B cell (primary cell): ENCODE measurements at regions not wholly inside any gene's neighbourhood (a gene's known extent, or its start where the extent isn't known, plus 50 kb on each side); places are given as distances from the start of the nearest gene placed in this dataset.
A peak's percentile ranks its signal among the peaks of the same experiment; 100 is the strongest.

Source experiments
- ATAC-seq: fragments of 200-7000 bp; cut with Tn5 transposase; one replicate; pipeline ENCODE4 v1.10.0; 2021; ENCODE audit warnings: low read depth, mild to moderate bottlenecking, moderate number of reproducible peaks, moderate library complexity
- CTCF ChIA-PET: fragments of 350-600 bp; sonication (Branson Sonifier 250); formaldehyde crosslinking; loops from one replicate; lab custom pipeline; 2021; ENCODE audit warnings: antibody characterized with exemption, inconsistent platforms; lab: Charles Lee
- POLR2A ChIA-PET: fragments of 350-600 bp; sonication (Branson Sonifier 250); formaldehyde crosslinking; loops from one replicate; lab custom pipeline; 2021; ENCODE audit warnings: antibody characterized with exemption; lab: Charles Lee
- DNase-seq: peaks from one replicate; pipeline ENCODE4 v3.0.0; 2013
- H2AFZ ChIP-seq: 2 replicates; pipeline ENCODE4 v1.6.1; 2012; ENCODE audit warnings: mild to moderate bottlenecking, low read depth, low read length; ENCODE audit not compliant: insufficient read depth, poor library complexity, severe bottlenecking
- H3K27ac ChIP-seq, 2 donors: 1 replicate in 1 of 2; 2 replicates in 1 of 2; pipeline ENCODE4 v1.5.1; 2012 to 2013; ENCODE audit warnings: low read length in 2 of 2, mild to moderate bottlenecking in 2 of 2, moderate library complexity in 1 of 2
- H3K27me3 ChIP-seq, 4 experiments: fragments of 200-600 bp in 1 of 4; sonication (generic) in 1 of 4; replicated peaks in 1 of 4; 1 replicate in 2 of 4; 2 replicates in 2 of 4; pipeline versions ENCODE4 v1.6.1 to v1.7.0; 2013 to 2016; ENCODE audit warnings: low read length in 3 of 4, mild to moderate bottlenecking in 2 of 4, mixed read lengths in 1 of 4, moderate library complexity in 1 of 4; ENCODE audit not compliant: insufficient read depth in 4 of 4, control insufficient read depth in 3 of 4; ENCODE audit errors: control extremely low read depth in 1 of 4
- H3K36me3 ChIP-seq, 2 experiments: replicated peaks in 1 of 2; 1 replicate in 1 of 2; 2 replicates in 1 of 2; pipeline versions ENCODE4 v1.6.1 to v1.7.1; 2013; ENCODE audit warnings: low read length in 1 of 2; ENCODE audit not compliant: insufficient read depth in 2 of 2, control insufficient read depth in 1 of 2; ENCODE audit errors: control extremely low read depth in 1 of 2, extremely low read depth in 1 of 2
- H3K4me1 ChIP-seq, 2 donors: fragments of 200-600 bp in 1 of 2; sonication (generic) in 1 of 2; 1 replicate in 1 of 2; 2 replicates in 1 of 2; pipeline versions ENCODE4 v1.5.1 to v1.6.1; 2013 to 2017; ENCODE audit warnings: low read length in 2 of 2; ENCODE audit not compliant: control insufficient read depth in 2 of 2, insufficient read depth in 2 of 2
- H3K4me2 ChIP-seq: replicated peaks from 2 replicates; pipeline ENCODE3; 2012; ENCODE audit warnings: mild to moderate bottlenecking, low read depth, low read length; ENCODE audit not compliant: poor library complexity, severe bottlenecking
- H3K4me3 ChIP-seq, 5 experiments: fragments of 200-600 bp in 1 of 5; sonication (generic) in 1 of 5; 1 replicate in 3 of 5; 2 replicates in 2 of 5; pipeline versions ENCODE4 v1.5.1 to v1.7.0; 2011 to 2016; ENCODE audit warnings: low read length in 4 of 5, mild to moderate bottlenecking in 4 of 5, low read depth in 2 of 5, control low read depth in 1 of 5, moderate library complexity in 1 of 5; ENCODE audit not compliant: insufficient read depth in 1 of 5; ENCODE audit errors: control extremely low read depth in 1 of 5, extremely low read depth in 1 of 5
- H3K79me2 ChIP-seq: fragments of 200-600 bp; sonication (generic); one replicate; pipeline ENCODE4 v1.6.0; 2016; ENCODE audit warnings: low read length; ENCODE audit not compliant: control insufficient read depth, insufficient read depth
- H3K9ac ChIP-seq: fragments of 200-600 bp; sonication (generic); 2 replicates; pipeline ENCODE4 v1.6.1; 2017; ENCODE audit warnings: mild to moderate bottlenecking, low read length, moderate library complexity
- H3K9me3 ChIP-seq, 3 donors: one replicate each; pipeline versions ENCODE4 v1.6.1 to v1.7.1; 2013; ENCODE audit warnings: low read length in 2 of 3; ENCODE audit not compliant: control insufficient read depth in 2 of 3, insufficient read depth in 1 of 3; ENCODE audit errors: control extremely low read depth in 1 of 3
- H4K20me1 ChIP-seq: 2 replicates; pipeline ENCODE4 v1.6.0; 2012; ENCODE audit warnings: mild to moderate bottlenecking, low read length; ENCODE audit not compliant: insufficient read depth, control insufficient read depth, poor library complexity, severe bottlenecking
- H3K27ac Mint-ChIP-seq: one replicate; pipeline ENCODE4 v1.8.0; 2021; ENCODE audit warnings: mixed read lengths
- H3K27me3 Mint-ChIP-seq: one replicate; pipeline ENCODE4 v1.8.0; 2021; ENCODE audit warnings: mixed read lengths
- H3K4me1 Mint-ChIP-seq: one replicate; pipeline ENCODE4 v1.8.0; 2021; ENCODE audit warnings: mixed read lengths
- H3K4me3 Mint-ChIP-seq: one replicate; pipeline ENCODE4 v1.8.0; 2021; ENCODE audit warnings: mixed read lengths
- H3K9me3 Mint-ChIP-seq: one replicate; pipeline ENCODE4 v1.8.0; 2022; ENCODE audit warnings: mixed read lengths; ENCODE audit not compliant: insufficient read depth
- EZH2 ChIP-seq: IDR thresholded peaks from 2 replicates; pipeline ENCODE4 v1.6.1; 2012; ENCODE audit warnings: borderline replicate concordance, low read depth, mild to moderate bottlenecking, moderate library complexity, low read length; ENCODE audit not compliant: insufficient read depth, poor library complexity, severe bottlenecking
- whole genome bisulfite sequencing: methylation state at CpG from one replicate; pipeline ENCODE4 v1.1.5; 2013; ENCODE audit warnings: missing lambda C conversion rate; ENCODE audit not compliant: insufficient coverage; 5-methylcytosine and 5-hydroxymethylcytosine counted together
- intact Hi-C: fragments of 100-400 bp; cut with micrococcal nuclease; formaldehyde crosslinking; loops from one replicate; pipeline ENCODE4 v1.10.0; 2022
- TF ChIP-seq, protein P1 (sequence below): fragments of 200-600 bp; IDR thresholded peaks from one replicate; pipeline ENCODE4 v1.8.0; 2022; ENCODE audit warnings: antibody characterized with exemption, mild to moderate bottlenecking

DNA sequence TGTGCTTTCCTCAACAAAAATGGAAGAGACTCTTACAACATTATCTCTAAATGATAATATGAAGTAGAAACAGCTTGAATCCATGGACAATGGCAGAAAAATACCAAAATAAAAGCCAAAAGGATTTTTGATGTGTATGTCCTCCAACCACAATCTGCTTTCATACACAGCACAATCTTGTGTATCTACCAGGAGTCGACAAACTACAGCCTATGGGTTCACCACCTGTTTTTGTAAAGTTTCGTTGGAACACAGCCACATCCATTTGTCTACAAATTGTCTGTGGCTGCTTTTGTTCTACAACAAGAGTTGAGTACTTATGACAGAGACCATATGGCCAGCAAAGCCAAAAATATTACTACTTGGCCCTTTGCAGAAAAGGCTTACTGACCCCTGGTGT lies 88.7 kb upstream of the UBE2E2 start:
- peaks cover 22% of the 10 kb centered on the region for H3K4me1 Mint-ChIP-seq
- H3K9ac ChIP-seq, result no peak overlapping the region
- no peak overlapping the region for H3K4me3 ChIP-seq
- intact Hi-C loops, result no loop called here
- H3K79me2 ChIP-seq, result no peaks in the 10 kb centered on the region
- ATAC-seq (no peak), DNase-seq (no peak)
- no peaks in the 10 kb centered on the region for H3K9me3 Mint-ChIP-seq
- no peaks in the 10 kb centered on the region for H4K20me1 ChIP-seq
- H3K27ac Mint-ChIP-seq, result no peak overlapping the region
- peak overlapping the region; percentile 20 for H3K4me2 ChIP-seq
- H3K4me1 ChIP-seq, result peaks cover 11 to 17% of the 10 kb centered on the region in 2 donors
- TF ChIP-seq EZH2, result no peak
- TF ChIP-seq, protein P1, sequence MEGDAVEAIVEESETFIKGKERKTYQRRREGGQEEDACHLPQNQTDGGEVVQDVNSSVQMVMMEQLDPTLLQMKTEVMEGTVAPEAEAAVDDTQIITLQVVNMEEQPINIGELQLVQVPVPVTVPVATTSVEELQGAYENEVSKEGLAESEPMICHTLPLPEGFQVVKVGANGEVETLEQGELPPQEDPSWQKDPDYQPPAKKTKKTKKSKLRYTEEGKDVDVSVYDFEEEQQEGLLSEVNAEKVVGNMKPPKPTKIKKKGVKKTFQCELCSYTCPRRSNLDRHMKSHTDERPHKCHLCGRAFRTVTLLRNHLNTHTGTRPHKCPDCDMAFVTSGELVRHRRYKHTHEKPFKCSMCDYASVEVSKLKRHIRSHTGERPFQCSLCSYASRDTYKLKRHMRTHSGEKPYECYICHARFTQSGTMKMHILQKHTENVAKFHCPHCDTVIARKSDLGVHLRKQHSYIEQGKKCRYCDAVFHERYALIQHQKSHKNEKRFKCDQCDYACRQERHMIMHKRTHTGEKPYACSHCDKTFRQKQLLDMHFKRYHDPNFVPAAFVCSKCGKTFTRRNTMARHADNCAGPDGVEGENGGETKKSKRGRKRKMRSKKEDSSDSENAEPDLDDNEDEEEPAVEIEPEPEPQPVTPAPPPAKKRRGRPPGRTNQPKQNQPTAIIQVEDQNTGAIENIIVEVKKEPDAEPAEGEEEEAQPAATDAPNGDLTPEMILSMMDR, result no peak
- no peaks in the 10 kb centered on the region for H3K36me3 ChIP-seq
- H3K4me3 Mint-ChIP-seq, result no peak overlapping the region
- H3K27me3 Mint-ChIP-seq, result peaks cover 8% of the 10 kb centered on the region
- no peaks in the 10 kb centered on the region for H3K9me3 ChIP-seq
- no peaks in the 10 kb centered on the region for H3K27me3 ChIP-seq
- no peak overlapping the region for H3K27ac ChIP-seq
- CTCF ChIA-PET, result no interaction called here
- peak overlapping the region; percentile 15 for H2AFZ ChIP-seq
- POLR2A ChIA-PET, result no interaction called here
- no CpG with 5 or more reads among the region's 2 CpGs for WGBS

DNA sequence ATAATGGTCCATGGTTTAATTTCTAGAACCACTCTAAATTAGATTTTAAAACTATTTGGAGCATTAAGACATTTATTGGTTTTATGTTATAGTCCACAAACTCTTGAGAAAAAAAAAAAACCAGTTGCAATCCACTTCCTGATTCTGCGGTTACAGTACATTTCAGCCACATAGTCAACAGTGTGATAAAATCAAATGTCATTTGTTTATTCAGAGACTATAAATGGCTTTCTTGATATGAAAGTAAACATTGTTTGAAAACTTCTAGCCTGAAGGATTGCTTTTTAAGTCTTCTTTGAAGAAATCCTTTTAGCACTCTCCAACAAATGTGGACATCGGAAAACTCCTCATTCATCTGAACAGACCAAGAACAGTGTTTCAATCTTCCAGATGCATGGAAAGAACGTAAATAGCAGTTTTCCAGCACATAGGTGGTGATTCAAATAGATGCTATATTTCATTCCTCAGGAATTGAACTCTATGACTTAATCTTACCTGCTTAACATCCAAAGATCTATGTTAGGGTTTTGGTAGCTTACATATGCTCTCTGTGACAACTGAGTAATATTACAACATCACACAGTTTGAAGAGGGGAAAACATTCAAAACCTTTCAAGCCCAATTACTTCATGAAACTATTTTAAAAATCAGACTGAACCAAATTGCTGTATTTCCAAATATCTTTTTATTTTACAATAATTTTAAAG lies 87.8 kb upstream of the UBE2E2 start:
- TF ChIP-seq, protein P1, result no peak
- no peak for TF ChIP-seq EZH2
- Mint-ChIP-seq H3K4me1 (peaks cover 22% of the 10 kb centered on the region), H3K4me3 (no peak overlapping the region), H3K27ac (no peak overlapping the region), H3K9me3 (no peaks in the 10 kb centered on the region), H3K27me3 (peaks cover 8% of the 10 kb centered on the region)
- H3K9ac ChIP-seq, result no peak overlapping the region
- no peaks in the 10 kb centered on the region for H3K9me3 ChIP-seq
- no peak overlapping the region for H2AFZ ChIP-seq
- ATAC-seq (no peak), DNase-seq (peak; percentile 15)
- CTCF ChIA-PET, result no interaction called here
- POLR2A ChIA-PET, result no interaction called here
- no CpG with 5 or more reads among the region's 3 CpGs for WGBS
- peak overlapping the region; percentile 20 for H3K4me2 ChIP-seq
- H3K36me3 ChIP-seq, result no peaks in the 10 kb centered on the region
- H3K27ac ChIP-seq, result no peak overlapping the region
- H3K79me2 ChIP-seq, result no peaks in the 10 kb centered on the region
- H3K4me1 ChIP-seq, result peaks cover 11 to 17% of the 10 kb centered on the region in 2 donors
- intact Hi-C loops, result no loop called here
- H3K4me3 ChIP-seq, result no peak overlapping the region
- no peaks in the 10 kb centered on the region for H4K20me1 ChIP-seq
- no peaks in the 10 kb centered on the region for H3K27me3 ChIP-seq
